ENCODE measurements at regions not wholly inside any gene's neighbourhood (a gene's known extent, or its start where the extent isn't known, plus 50 kb on each side); places are given as distances from the start of the nearest gene placed in this dataset.

- TF ChIP-seq POLR2A (IDR thresholded peaks at IDR 0.05) (no peak), CTCF (IDR thresholded peaks at IDR 0.05) (no peak)
Measured at GRCh38 chr3:181455276-181455675, 256.4 kb upstream of the SOX2 start.

Measured in upper lobe of left lung (tissue), 4 donors.